ENCODE measurements at regions not wholly inside any gene's neighbourhood (a gene's known extent, or its start where the extent isn't known, plus 50 kb on each side); places are given as distances from the start of the nearest gene placed in this dataset.

GRCh38 chr2:167506395-167506794 is 618.1 kb downstream of the XIRP2 start:
- H3K79me2 ChIP-seq (replicated peaks; ENCODE audit: insufficient read depth, low read length), result no peaks in the 10 kb centered on the region
- no peaks in the 10 kb centered on the region for H4K20me1 ChIP-seq (ENCODE audit: insufficient read depth)
- no peaks in the 10 kb centered on the region for H3K9me3 ChIP-seq (ENCODE audit: low read length)
- H3K9me2 ChIP-seq (ENCODE audit: insufficient read depth, low read length), result no peaks in the 10 kb centered on the region
- no peak overlapping the region for H3K4me3 ChIP-seq (ENCODE audit: low read length)
- no peaks in the 10 kb centered on the region for H3F3A ChIP-seq (ENCODE audit: insufficient read depth, low read length, poor library complexity, severe bottlenecking)
- H2AFZ ChIP-seq (ENCODE audit: low read depth, low read length), result no peak overlapping the region
- no peaks in the 10 kb centered on the region for H3K36me3 ChIP-seq (ENCODE audit: insufficient read depth, low read length)
- no peak for TF ChIP-seq REST (IDR thresholded peaks at IDR 0.05; ENCODE audit: borderline replicate concordance)
- no peak for TF ChIP-seq MXI1 (conservative IDR thresholded peaks at IDR 0.05; ENCODE audit: poor library complexity, severe bottlenecking)
- no peak for TF ChIP-seq EZH2 (IDR thresholded peaks at IDR 0.05; ENCODE audit: borderline replicate concordance, insufficient read depth, low read length, poor library complexity, severe bottlenecking)
- no peak for TF ChIP-seq TAF1 (IDR thresholded peaks at IDR 0.05; ENCODE audit: low read depth)
- no peak for TF ChIP-seq POLR2AphosphoS5 (IDR thresholded peaks at IDR 0.05)
- TF ChIP-seq EP300 (conservative IDR thresholded peaks at IDR 0.05; ENCODE audit: poor library complexity, severe bottlenecking), result no peak
- no peak for TF ChIP-seq CTCF (IDR thresholded peaks at IDR 0.05; ENCODE audit: poor library complexity, severe bottlenecking)
- no peak for TF ChIP-seq SMC3 (conservative IDR thresholded peaks at IDR 0.05; ENCODE audit: poor library complexity)
- no peak for TF ChIP-seq RAD21 (conservative IDR thresholded peaks at IDR 0.05)
- H3K27ac ChIP-seq (ENCODE audit: low read length), result no peak overlapping the region
- no peak overlapping the region for H3K9ac ChIP-seq (ENCODE audit: low read length)
- H3K27me3 ChIP-seq (ENCODE audit: insufficient read depth, low read depth, low read length), result no peaks in the 10 kb centered on the region
- H3K4me2 ChIP-seq (ENCODE audit: low read length), result no peak overlapping the region

- no peaks in the 10 kb centered on the region for H3K9me3 ChIP-seq (ENCODE audit: low read length)
- H3K9me2 ChIP-seq (ENCODE audit: insufficient read depth, low read length), result no peaks in the 10 kb centered on the region
- no peak overlapping the region for H3K9ac ChIP-seq (ENCODE audit: low read length)
- H3K27me3 ChIP-seq (ENCODE audit: insufficient read depth, low read depth, low read length), result no peaks in the 10 kb centered on the region
- no peak overlapping the region for H3K4me2 ChIP-seq (ENCODE audit: low read length)
- H2AFZ ChIP-seq (ENCODE audit: low read depth, low read length), result no peak overlapping the region
- TF ChIP-seq RAD21 (conservative IDR thresholded peaks at IDR 0.05), result no peak
- no peak for TF ChIP-seq EP300 (conservative IDR thresholded peaks at IDR 0.05; ENCODE audit: poor library complexity, severe bottlenecking)
- TF ChIP-seq TAF1 (IDR thresholded peaks at IDR 0.05; ENCODE audit: low read depth), result no peak
- no peak for TF ChIP-seq EZH2 (IDR thresholded peaks at IDR 0.05; ENCODE audit: borderline replicate concordance, insufficient read depth, low read length, poor library complexity, severe bottlenecking)
- TF ChIP-seq CTCF (IDR thresholded peaks at IDR 0.05; ENCODE audit: poor library complexity, severe bottlenecking), result no peak
- TF ChIP-seq SMC3 (conservative IDR thresholded peaks at IDR 0.05; ENCODE audit: poor library complexity), result no peak
- TF ChIP-seq POLR2AphosphoS5 (IDR thresholded peaks at IDR 0.05), result no peak
- TF ChIP-seq REST (IDR thresholded peaks at IDR 0.05; ENCODE audit: borderline replicate concordance), result no peak
- TF ChIP-seq MXI1 (conservative IDR thresholded peaks at IDR 0.05; ENCODE audit: poor library complexity, severe bottlenecking), result no peak
- no peaks in the 10 kb centered on the region for H3K36me3 ChIP-seq (ENCODE audit: insufficient read depth, low read length)
- H3K79me2 ChIP-seq (replicated peaks; ENCODE audit: insufficient read depth, low read length), result no peaks in the 10 kb centered on the region
- H3K27ac ChIP-seq (ENCODE audit: low read length), result no peak overlapping the region
- H3F3A ChIP-seq (ENCODE audit: insufficient read depth, low read length, poor library complexity, severe bottlenecking), result no peaks in the 10 kb centered on the region
- H4K20me1 ChIP-seq (ENCODE audit: insufficient read depth), result no peaks in the 10 kb centered on the region
- H3K4me3 ChIP-seq (ENCODE audit: low read length), result no peak overlapping the region
These were observed 616.4 kb downstream of the XIRP2 start for GRCh38 chr2:167504695-167505094.

Measured in neural cell (in vitro differentiated cells).